ENCODE measurements at regions not wholly inside any gene's neighbourhood (a gene's known extent, or its start where the extent isn't known, plus 50 kb on each side); places are given as distances from the start of the nearest gene placed in this dataset.

GRCh38 chr13:64551755-64552154 lies 2678.4 kb downstream of the PCDH9 start:
- no peak for TF ChIP-seq CTCF (IDR thresholded peaks at IDR 0.05)
- TF ChIP-seq POLR2A (IDR thresholded peaks at IDR 0.05) = no peak
